HL-60 (cell line): ENCODE measurements at regions not wholly inside any gene's neighbourhood (a gene's known extent, or its start where the extent isn't known, plus 50 kb on each side); places are given as distances from the start of the nearest gene placed in this dataset.

Experiments
- DNase-seq, 2 experiments: peaks; one replicate each; pipeline ENCODE4 v3.0.0-alpha.2; 2010 to 2020; ENCODE audit warnings: low read depth in 1 of 2, low spot score in 1 of 2
- H3K27ac ChIP-seq: fragments of 250-450 bp; sonication (Bioruptor Pico); replicated peaks from 2 replicates; pipeline ENCODE4 v1.5.1; 2020; ENCODE audit warnings: mild to moderate bottlenecking, moderate library complexity
- H3K27me3 ChIP-seq: fragments of 250-450 bp; sonication (Bioruptor Pico); 2 replicates; pipeline ENCODE4 v1.5.1; 2021; ENCODE audit warnings: mild to moderate bottlenecking, moderate library complexity; ENCODE audit not compliant: insufficient read depth, poor library complexity, severe bottlenecking
- H3K4me3 ChIP-seq: replicated peaks from 2 replicates; pipeline ENCODE4 v1.5.1; 2011; ENCODE audit warnings: mild to moderate bottlenecking, control low read depth, low read length; ENCODE audit not compliant: insufficient read depth
- GABPA ChIP-seq: IDR thresholded peaks from 2 replicates; pipeline ENCODE4 v1.6.1; 2012; ENCODE audit warnings: low read depth
- POLR2AphosphoS5 ChIP-seq: IDR thresholded peaks from 2 replicates; pipeline ENCODE4 v1.6.1; 2012; ENCODE audit warnings: low read depth
- SPI1 ChIP-seq: IDR thresholded peaks from 2 replicates; pipeline ENCODE4 v1.6.1; 2012; ENCODE audit warnings: low read depth, mild to moderate bottlenecking, borderline replicate concordance
- TF ChIP-seq, protein P1 (sequence below): IDR thresholded peaks from one replicate; pipeline ENCODE4 v1.5.1; 2011; ENCODE audit warnings: low read length, control low read depth, inconsistent platforms; ENCODE audit not compliant: insufficient read depth
- TF ChIP-seq, protein P2 (sequence below): IDR thresholded peaks from 2 replicates; pipeline ENCODE4 v1.6.1; 2012; ENCODE audit warnings: low read depth; ENCODE audit not compliant: insufficient replicate concordance

DNA sequence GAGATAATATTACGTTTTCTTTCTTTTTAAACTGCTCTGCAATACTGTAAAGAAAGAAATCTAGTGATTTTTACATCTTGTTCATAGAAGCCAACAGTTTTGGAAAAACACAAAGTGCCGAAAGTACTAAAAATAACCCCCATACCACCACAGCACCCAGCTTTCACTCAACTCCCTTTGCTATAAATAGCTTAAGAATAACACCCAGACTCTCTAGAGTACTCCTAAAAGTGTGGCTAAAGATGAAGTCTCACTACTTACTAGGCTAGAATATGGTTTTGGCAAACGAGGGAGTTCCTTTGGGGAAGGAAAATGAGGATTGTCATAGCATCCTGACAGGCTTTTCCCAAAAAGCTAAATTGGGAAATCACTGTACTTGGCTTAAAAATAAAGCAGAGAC is 151.8 kb upstream of the ANK3 start:
- Histone ChIP-seq H3K27ac (no peak overlapping the region), H3K27me3 (peaks cover 3% of the 10 kb centered on the region), H3K4me3 (no peak overlapping the region)
- no peak for TF ChIP-seq SPI1
- TF ChIP-seq, protein P1, sequence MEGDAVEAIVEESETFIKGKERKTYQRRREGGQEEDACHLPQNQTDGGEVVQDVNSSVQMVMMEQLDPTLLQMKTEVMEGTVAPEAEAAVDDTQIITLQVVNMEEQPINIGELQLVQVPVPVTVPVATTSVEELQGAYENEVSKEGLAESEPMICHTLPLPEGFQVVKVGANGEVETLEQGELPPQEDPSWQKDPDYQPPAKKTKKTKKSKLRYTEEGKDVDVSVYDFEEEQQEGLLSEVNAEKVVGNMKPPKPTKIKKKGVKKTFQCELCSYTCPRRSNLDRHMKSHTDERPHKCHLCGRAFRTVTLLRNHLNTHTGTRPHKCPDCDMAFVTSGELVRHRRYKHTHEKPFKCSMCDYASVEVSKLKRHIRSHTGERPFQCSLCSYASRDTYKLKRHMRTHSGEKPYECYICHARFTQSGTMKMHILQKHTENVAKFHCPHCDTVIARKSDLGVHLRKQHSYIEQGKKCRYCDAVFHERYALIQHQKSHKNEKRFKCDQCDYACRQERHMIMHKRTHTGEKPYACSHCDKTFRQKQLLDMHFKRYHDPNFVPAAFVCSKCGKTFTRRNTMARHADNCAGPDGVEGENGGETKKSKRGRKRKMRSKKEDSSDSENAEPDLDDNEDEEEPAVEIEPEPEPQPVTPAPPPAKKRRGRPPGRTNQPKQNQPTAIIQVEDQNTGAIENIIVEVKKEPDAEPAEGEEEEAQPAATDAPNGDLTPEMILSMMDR, result no peak
- TF ChIP-seq, protein P2, sequence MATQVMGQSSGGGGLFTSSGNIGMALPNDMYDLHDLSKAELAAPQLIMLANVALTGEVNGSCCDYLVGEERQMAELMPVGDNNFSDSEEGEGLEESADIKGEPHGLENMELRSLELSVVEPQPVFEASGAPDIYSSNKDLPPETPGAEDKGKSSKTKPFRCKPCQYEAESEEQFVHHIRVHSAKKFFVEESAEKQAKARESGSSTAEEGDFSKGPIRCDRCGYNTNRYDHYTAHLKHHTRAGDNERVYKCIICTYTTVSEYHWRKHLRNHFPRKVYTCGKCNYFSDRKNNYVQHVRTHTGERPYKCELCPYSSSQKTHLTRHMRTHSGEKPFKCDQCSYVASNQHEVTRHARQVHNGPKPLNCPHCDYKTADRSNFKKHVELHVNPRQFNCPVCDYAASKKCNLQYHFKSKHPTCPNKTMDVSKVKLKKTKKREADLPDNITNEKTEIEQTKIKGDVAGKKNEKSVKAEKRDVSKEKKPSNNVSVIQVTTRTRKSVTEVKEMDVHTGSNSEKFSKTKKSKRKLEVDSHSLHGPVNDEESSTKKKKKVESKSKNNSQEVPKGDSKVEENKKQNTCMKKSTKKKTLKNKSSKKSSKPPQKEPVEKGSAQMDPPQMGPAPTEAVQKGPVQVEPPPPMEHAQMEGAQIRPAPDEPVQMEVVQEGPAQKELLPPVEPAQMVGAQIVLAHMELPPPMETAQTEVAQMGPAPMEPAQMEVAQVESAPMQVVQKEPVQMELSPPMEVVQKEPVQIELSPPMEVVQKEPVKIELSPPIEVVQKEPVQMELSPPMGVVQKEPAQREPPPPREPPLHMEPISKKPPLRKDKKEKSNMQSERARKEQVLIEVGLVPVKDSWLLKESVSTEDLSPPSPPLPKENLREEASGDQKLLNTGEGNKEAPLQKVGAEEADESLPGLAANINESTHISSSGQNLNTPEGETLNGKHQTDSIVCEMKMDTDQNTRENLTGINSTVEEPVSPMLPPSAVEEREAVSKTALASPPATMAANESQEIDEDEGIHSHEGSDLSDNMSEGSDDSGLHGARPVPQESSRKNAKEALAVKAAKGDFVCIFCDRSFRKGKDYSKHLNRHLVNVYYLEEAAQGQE, result no peak
- TF ChIP-seq POLR2AphosphoS5, result no peak
- TF ChIP-seq GABPA, result no peak
- DNase-seq, result no peak

DNA sequence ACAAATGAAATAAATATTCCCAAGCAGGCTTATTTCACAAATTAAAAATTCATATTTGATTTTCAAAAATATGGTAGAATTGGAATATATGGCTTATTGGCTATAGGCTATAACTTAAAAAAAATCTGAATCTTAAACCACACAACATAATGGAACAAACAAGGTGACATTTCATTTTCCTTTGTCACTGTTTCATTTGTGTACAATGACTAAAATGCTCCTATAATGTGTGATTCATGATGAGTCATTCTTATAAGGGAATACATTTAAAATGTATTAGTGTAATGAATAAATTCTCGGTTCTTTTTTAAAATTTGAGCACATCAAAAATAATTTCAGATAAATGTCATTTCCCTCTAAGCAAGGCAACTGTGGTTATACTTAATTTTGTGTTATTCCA is 148.0 kb upstream of the ANK3 start:
- Histone ChIP-seq H3K4me3 (no peak overlapping the region), H3K27ac (no peak overlapping the region), H3K27me3 (peaks cover 3% of the 10 kb centered on the region)
- TF ChIP-seq SPI1, result no peak
- no peak for TF ChIP-seq POLR2AphosphoS5
- TF ChIP-seq, protein P1, result no peak
- TF ChIP-seq, protein P2, result no peak
- TF ChIP-seq GABPA, result no peak
- no peak for DNase-seq

DNA sequence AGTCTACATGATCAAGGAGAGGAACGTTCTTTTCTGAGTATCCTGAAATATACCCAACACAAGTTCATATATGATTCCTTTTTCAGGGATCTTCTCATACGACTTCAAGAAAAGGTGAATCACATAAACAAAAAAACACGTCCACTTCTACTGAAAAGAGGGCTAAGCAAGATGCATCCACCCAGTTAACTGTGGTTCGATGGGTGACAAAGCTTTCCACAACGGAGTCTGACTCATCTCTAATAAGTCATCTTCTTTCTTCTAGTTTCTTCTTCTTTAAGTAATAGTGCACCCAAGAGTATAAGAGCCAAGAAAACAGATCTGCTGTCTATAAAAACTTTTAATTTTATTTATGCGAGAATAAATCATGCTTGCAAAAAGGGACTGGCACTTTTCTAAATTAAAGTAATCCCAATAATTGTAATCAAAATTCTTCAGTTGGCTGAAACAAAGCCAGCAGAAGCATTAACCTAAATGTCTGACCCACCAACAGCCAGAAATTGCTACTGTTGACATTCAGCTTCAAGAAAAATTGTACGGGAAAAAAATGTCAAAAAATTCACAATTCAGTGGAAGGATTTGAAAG is 146.9 kb upstream of the ANK3 start:
- TF ChIP-seq, protein P1, result no peak
- H3K27ac ChIP-seq, result no peak overlapping the region
- H3K4me3 ChIP-seq, result no peak overlapping the region
- peaks cover 3% of the 10 kb centered on the region for H3K27me3 ChIP-seq
- no peak for DNase-seq

DNA sequence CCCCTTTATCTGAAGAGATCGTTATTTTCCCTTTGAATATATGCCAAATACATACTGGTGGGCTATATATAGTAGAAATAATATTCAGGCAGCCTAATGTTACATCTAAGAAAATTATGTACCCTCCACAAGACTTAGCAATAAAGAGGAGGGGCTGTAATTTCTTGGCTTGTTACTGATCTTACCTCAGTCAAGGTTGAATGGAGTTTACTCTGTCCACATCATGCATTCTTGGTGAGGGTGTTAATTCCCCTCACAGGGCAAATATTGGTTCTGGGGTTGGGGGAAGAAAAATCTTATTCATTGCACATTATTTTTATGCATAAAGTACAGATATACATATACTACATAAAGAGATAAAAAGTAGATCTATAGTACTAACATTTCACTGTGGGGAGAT is 145.8 kb upstream of the ANK3 start:
- H3K27ac ChIP-seq, result no peak overlapping the region
- TF ChIP-seq, protein P2, result no peak
- TF ChIP-seq GABPA (no peak), SPI1 (no peak), POLR2AphosphoS5 (no peak)
- TF ChIP-seq, protein P1, result no peak
- no peak for DNase-seq
- H3K27me3 ChIP-seq, result peaks cover 3% of the 10 kb centered on the region
- no peak overlapping the region for H3K4me3 ChIP-seq
